SK-N-SH (cell line): ENCODE measurements at regions not wholly inside any gene's neighbourhood (a gene's known extent, or its start where the extent isn't known, plus 50 kb on each side); places are given as distances from the start of the nearest gene placed in this dataset.

Experiments used
- CTCF ChIA-PET: fragments of 300-600, 350-600 bp; formaldehyde crosslinking; extraction: SDS; loops from one replicate; lab custom pipeline; 2021; lab: Yijun Ruan, JAX
- POLR2A ChIA-PET: fragments of 350-600 bp; sonication (Branson Sonifier 250); formaldehyde crosslinking; extraction: SDS; loops from one replicate; lab custom pipeline; 2020; ENCODE audit warnings: antibody characterized with exemption, inconsistent platforms; lab: Yijun Ruan, JAX
- DNase-seq: peaks from one replicate; pipeline ENCODE4 v3.0.0; 2012
- H2AFZ ChIP-seq: fragments of 200-600 bp; sonication (generic); 2 replicates; pipeline ENCODE4 v1.8.1; 2016; ENCODE audit warnings: antibody characterized with exemption, mild to moderate bottlenecking, low read depth
- H3F3A ChIP-seq: fragments of 200-600 bp; sonication (generic); replicated peaks from 2 replicates; pipeline ENCODE3; 2016; ENCODE audit warnings: antibody characterized with exemption, mild to moderate bottlenecking; ENCODE audit not compliant: insufficient read depth
- H3K27ac ChIP-seq, 2 experiments: fragments of 200-500 bp in 1 of 2; fragments of 200-600 bp in 1 of 2; sonication (Bioruptor generic) in 1 of 2; sonication (generic), shearing (Covaris generic) in 1 of 2; 2 replicates each; pipeline versions ENCODE4 v1.5.1 to v1.6.1; 2014 to 2016; ENCODE audit warnings: low read depth in 2 of 2, inconsistent platforms in 1 of 2, low read length in 1 of 2, mild to moderate bottlenecking in 1 of 2, mixed read lengths in 1 of 2
- H3K27me3 ChIP-seq: fragments of 200-600 bp; sonication (generic), shearing (Covaris generic); 2 replicates; pipeline ENCODE4 v1.6.1; 2016; ENCODE audit warnings: mixed run types; ENCODE audit not compliant: insufficient read depth
- H3K36me3 ChIP-seq, 2 experiments: fragments of 200-500 bp in 1 of 2; fragments of 200-600 bp in 1 of 2; sonication (Bioruptor generic) in 1 of 2; sonication (generic) in 1 of 2; replicated peaks in 1 of 2; 2 replicates each; pipeline versions ENCODE3 to v1.5.1; 2014 to 2016; ENCODE audit warnings: low read length in 1 of 2, mild to moderate bottlenecking in 1 of 2; ENCODE audit not compliant: insufficient read depth in 2 of 2, control insufficient read depth in 1 of 2
- H3K4me1 ChIP-seq, 2 experiments: fragments of 200-500 bp in 1 of 2; fragments of 200-600 bp in 1 of 2; sonication (Bioruptor generic) in 1 of 2; sonication (generic), shearing (Covaris generic) in 1 of 2; 2 replicates each; pipeline versions ENCODE4 v1.5.1 to v1.6.1; 2014 to 2016; ENCODE audit warnings: low read depth in 1 of 2, low read length in 1 of 2, mixed run types in 1 of 2; ENCODE audit not compliant: insufficient read depth in 2 of 2, control insufficient read depth in 1 of 2
- H3K4me2 ChIP-seq: fragments of 200-600 bp; sonication (generic), shearing (Covaris generic); 2 replicates; pipeline ENCODE4 v1.6.1; 2017; ENCODE audit warnings: mixed run types
- H3K4me3 ChIP-seq, 2 experiments: fragments of 200-500 bp in 1 of 2; fragments of 200-600 bp in 1 of 2; sonication (Bioruptor generic) in 1 of 2; sonication (generic), shearing (Covaris generic) in 1 of 2; 2 replicates each; pipeline versions ENCODE4 v1.5.1 to v1.8.1; 2014 to 2016; ENCODE audit warnings: low read depth in 2 of 2, inconsistent platforms in 1 of 2, low read length in 1 of 2, mild to moderate bottlenecking in 1 of 2, mixed read lengths in 1 of 2, moderate library complexity in 1 of 2
- H3K79me2 ChIP-seq: fragments of 200-600 bp; sonication (generic); 2 replicates; pipeline ENCODE4 v1.8.1; 2017; ENCODE audit warnings: mild to moderate bottlenecking; ENCODE audit not compliant: insufficient read depth
- H3K9ac ChIP-seq: fragments of 200-600 bp; sonication (generic); 2 replicates; pipeline ENCODE4 v1.6.1; 2017; ENCODE audit warnings: mixed run types
- H3K9me2 ChIP-seq: fragments of 200-600 bp; sonication (generic); 2 replicates; pipeline ENCODE4 v1.6.1; 2017; ENCODE audit warnings: mixed run types
- H3K9me3 ChIP-seq: fragments of 200-600 bp; sonication (generic); 2 replicates; pipeline ENCODE4 v1.6.1; 2017; ENCODE audit warnings: mixed run types, mild to moderate bottlenecking, moderate library complexity
- H4K20me1 ChIP-seq: fragments of 200-600 bp; sonication (generic); 2 replicates; pipeline ENCODE4 v1.6.1; 2017; ENCODE audit warnings: mild to moderate bottlenecking, mixed run types; ENCODE audit not compliant: insufficient read depth
- EP300 ChIP-seq, 2 experiments: IDR thresholded peaks; 2 replicates each; pipeline versions ENCODE4 v1.4.0 to v1.6.1; 2012; ENCODE audit warnings: borderline replicate concordance in 1 of 2, low read depth in 1 of 2, low read length in 1 of 2
- IRF3 ChIP-seq: fragments of 150-350 bp; IDR thresholded peaks from 2 replicates; pipeline ENCODE4 v1.6.1; 2016; ENCODE audit warnings: mild to moderate bottlenecking, low read depth, low read length
- PBX3 ChIP-seq: IDR thresholded peaks from 2 replicates; pipeline ENCODE4; 2012
- TEAD4 ChIP-seq: IDR thresholded peaks from 2 replicates; pipeline ENCODE4 v1.4.0; 2012; ENCODE audit warnings: mild to moderate bottlenecking, borderline replicate concordance; ENCODE audit not compliant: insufficient read depth
- WGBS: methylation state at CpG from one replicate; pipeline ENCODE4 v1.1.6; 2017; ENCODE audit warnings: low lambda C conversion rate; 5-methylcytosine and 5-hydroxymethylcytosine counted together
- TF ChIP-seq, protein P1 (sequence below): fragments of 150-350 bp; IDR thresholded peaks from 2 replicates; pipeline ENCODE4 v1.6.1; 2017; ENCODE audit warnings: antibody characterized with exemption, low read length, low read depth, borderline replicate concordance

- H3K27me3 ChIP-seq, result no peaks in the 10 kb centered on the region
- WGBS, result 38% methylated on average over 1 of the region's 1 CpG
- DNase-seq, result no peak
- H3K4me3 ChIP-seq, result no peak overlapping the region
- no peaks in the 10 kb centered on the region for H3K9me2 ChIP-seq
- TF ChIP-seq PBX3 (0 out of 2 replicates have a peak, but pooled peaks have one; percentile 10), TEAD4 (no peak)
- TF ChIP-seq, all 33 proteins: peak for 1
- Histone ChIP-seq H3K79me2 (no peaks in the 10 kb centered on the region), H3K4me1 (no peaks in the 10 kb centered on the region), H4K20me1 (no peaks in the 10 kb centered on the region), H3K4me2 (no peak overlapping the region), H3K9ac (no peak overlapping the region), H3K27ac (no peak overlapping the region), H3K36me3 (no peaks in the 10 kb centered on the region), H2AFZ (no peak overlapping the region; the same call in 1 of the 2 replicates), H3F3A (no peaks in the 10 kb centered on the region), H3K9me3 (no peaks in the 10 kb centered on the region)
- ChIA-PET POLR2A (no interaction called here), CTCF (no interaction called here)
Measured at GRCh38 chr11:88390254-88390653, 52.7 kb upstream of the CTSC start.

DNA sequence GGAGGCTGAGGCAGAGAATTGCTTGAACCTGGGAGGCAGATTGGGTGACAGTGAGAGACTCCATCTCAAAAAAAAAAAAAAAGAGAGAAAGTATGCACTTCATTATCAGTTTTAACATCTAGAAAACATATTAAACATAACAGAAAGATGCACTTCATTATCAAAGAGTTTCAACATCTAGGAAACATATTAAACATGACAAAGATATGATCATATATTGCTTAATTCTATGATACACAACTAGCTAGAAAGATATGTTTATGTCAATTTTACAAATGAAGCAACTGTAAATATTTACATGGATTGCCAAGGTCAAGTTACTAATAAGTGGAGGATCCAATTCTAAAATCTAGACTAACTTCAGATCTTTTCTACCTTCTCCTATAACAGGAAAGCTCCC, 50.4 kb upstream of the CTSC start:
- Histone ChIP-seq H3K27ac (no peak overlapping the region), H3K27me3 (no peaks in the 10 kb centered on the region), H3K4me3 (no peak overlapping the region), H4K20me1 (no peaks in the 10 kb centered on the region), H3K9me2 (no peaks in the 10 kb centered on the region), H2AFZ (no peak overlapping the region), H3K9me3 (no peaks in the 10 kb centered on the region), H3K79me2 (no peaks in the 10 kb centered on the region), H3K4me1 (no peaks in the 10 kb centered on the region; a peak in 1 of 4 replicates), H3K9ac (no peak overlapping the region), H3F3A (peaks cover 14% of the 10 kb centered on the region), H3K4me2 (no peak overlapping the region), H3K36me3 (no peaks in the 10 kb centered on the region)
- POLR2A ChIA-PET, result no interaction called here
- no peak for DNase-seq
- CTCF ChIA-PET, result no interaction called here
- no peak for TF ChIP-seq EP300 (IDR thresholded peaks at IDR 0.05; ENCODE audit: borderline replicate concordance in 1 of 2, low read depth in 1 of 2, low read length in 1 of 2)
- TF ChIP-seq, protein P1, sequence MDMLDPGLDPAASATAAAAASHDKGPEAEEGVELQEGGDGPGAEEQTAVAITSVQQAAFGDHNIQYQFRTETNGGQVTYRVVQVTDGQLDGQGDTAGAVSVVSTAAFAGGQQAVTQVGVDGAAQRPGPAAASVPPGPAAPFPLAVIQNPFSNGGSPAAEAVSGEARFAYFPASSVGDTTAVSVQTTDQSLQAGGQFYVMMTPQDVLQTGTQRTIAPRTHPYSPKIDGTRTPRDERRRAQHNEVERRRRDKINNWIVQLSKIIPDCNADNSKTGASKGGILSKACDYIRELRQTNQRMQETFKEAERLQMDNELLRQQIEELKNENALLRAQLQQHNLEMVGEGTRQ, result no peak
- no peak for TF ChIP-seq PBX3
- no peak for TF ChIP-seq IRF3
